NCI-H1436 treated with DMSO at 0.1 percent for 48 hours (cell line): ENCODE measurements at regions not wholly inside any gene's neighbourhood (a gene's known extent, or its start where the extent isn't known, plus 50 kb on each side); places are given as distances from the start of the nearest gene placed in this dataset.

Experiments used
- DNase-seq: peaks from one replicate; lab custom pipeline; 2025; lab: John Stamatoyannopoulos, UW

DNA sequence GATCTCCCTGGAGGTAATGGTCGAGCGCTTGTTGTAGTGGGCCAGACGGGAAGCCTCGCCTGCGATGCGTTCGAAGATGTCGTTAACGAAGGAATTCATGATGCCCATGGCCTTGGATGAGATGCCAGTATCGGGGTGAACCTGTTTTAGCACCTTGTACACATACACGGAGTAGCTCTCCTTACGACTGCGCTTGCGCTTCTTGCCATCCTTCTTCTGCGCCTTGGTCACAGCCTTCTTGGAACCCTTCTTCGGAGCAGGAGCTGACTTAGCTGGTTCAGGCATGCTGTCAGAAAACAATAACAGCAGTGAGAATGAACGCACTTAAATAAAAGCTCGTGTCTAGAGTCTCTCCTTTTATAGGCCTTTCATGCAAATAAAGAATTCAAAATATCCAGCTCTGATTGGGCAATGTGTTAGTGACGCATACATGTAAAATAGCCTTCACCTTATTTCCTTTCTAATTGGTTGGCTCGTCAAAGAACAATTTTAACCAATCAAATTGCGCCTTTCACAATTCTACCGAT lies 129.2 kb downstream of the HFE start:
- peak; percentile 100 for DNase-seq

DNA sequence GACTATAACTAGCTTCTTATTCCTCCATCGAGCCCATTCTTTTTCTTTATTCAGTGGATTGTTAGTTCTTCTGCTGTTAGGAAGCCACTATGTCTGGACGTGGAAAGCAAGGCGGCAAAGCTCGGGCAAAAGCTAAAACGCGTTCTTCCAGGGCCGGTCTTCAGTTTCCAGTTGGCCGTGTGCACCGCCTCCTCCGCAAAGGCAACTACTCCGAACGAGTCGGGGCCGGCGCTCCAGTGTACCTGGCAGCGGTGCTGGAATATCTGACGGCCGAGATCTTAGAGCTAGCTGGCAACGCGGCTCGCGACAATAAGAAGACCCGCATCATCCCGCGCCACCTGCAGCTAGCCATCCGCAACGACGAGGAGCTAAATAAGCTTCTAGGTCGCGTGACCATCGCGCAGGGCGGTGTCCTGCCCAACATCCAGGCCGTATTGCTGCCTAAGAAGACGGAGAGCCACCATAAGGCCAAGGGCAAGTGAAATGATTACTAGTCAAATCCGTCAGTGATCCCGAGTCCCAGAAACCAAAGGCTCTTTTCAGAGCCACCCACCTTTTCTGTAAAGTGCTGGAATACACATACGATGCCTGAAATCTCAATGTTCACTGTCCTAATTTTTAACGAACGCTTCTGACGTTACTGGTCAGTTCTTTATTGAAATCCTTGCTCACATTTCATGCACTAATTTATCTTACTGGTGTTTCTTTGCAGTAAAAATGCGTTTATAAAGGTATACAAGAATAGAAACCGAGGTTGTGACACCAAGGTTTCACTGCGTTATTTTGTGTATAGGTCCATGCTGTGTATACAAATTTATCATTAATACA lies 129.9 kb downstream of the HFE start:
- no peak for DNase-seq

DNA sequence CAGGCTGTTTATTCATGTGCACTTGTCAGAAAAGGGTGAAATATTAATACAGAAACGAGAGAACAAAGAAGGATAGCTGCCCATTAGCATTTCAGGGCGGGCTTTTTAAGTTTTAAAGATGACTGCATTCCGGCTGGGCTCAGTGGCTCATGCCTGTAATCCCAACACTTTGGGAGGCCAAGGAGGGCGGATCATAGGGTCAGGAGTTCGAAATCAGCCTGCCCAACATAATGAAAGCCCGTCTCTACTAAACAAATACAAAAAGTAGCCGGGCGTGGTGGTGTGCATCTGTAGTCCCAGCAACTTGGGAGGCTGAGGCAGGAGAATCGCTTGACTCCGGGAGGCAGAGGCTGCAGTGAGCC lies 130.5 kb downstream of the HFE start:
- no peak for DNase-seq

DNA sequence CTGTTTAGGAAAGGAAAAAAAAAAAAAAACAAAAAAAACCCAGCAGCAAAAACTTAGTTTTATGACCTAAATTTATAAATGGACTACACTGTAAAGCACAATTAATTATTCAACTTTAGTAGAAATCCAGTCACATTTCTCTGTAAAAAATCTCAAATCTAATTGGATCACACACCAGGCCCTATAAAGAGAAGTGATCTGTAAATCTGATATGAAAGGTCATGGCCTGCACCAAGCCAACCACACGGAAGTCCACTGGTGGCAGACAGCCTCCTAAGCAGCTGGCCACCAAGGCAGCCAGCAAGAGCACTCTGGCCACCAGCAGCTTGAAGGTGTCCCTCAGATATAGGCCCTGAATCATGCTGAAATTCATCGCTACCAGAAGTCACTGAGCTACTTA lies 131.6 kb downstream of the HFE start:
- no peak for DNase-seq

DNA sequence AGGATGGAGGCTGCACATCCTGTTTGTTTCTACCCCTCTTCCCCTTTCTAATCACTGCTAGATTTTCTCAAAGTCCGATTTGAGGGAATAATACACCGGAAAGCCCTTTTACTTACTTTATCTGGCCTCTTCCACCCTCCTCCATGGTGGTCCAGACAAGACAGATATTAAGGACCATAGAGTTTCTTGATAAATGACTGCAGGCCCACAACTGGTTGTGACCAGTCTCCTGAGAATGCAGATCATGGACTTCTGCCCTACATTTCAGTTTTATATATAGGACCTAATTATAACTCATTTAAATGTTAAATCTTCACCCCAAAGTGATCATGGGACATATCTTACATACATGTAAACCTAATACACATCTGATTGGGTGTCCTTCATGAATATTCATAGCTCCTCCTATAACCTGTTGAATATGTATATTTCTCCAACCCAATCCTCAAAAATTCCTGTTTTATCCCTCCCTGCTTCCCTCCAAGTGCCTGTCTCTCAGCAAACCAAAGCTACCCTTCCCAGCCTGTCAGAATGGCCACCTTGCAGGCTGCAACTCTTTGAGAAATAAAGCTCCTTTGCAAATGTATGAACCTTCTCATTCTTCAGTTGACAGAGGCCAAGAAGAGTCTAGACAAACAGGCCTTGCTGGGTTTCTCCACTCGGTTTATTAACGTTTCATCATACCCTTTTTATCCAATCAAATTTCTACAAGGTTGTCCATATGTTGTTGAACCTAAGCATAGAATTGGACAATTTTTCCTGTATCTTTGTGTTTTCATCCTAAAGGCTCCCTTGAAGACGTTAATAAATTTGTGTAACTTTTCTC lies 133.1 kb downstream of the HFE start:
- no peak for DNase-seq

DNA sequence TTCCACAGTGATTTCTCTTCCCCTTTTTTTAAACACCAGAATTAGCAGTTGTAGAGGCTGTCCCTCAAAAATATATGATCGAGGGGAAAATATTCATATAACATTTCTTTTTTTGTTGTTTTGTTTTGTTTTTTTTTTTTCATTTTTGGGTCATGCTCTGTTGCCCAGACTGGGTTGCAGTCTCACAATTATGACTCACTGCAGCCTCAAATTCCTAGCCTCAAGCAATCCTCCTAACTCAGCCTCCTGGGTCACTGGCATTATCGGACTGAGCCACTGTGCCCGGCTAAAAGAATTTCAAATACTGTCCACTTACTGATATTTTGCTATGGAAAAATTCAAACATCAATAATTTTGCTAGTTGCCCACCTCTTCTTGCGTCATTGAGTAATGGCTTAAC lies 134.0 kb downstream of the HFE start:
- no peak for DNase-seq

DNA sequence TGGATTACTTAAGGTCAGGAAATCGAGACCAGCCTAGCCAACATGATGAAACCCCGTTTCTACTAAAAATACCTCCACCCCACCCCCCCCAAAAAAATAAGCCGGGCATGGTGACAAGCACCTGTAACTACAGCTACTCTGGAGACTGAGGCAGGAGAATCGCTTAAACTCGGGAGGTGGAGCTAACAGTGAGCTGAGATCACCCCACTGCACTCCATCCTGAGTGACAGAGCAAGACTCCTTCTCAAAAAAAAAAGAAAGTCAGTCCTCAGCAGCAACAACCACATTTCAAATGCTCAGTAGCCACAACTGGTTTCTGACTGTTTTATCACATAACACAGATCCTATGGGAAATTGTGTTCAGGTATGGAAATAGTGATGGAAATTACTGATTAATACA lies 135.3 kb downstream of the HFE start:
- no peak for DNase-seq

DNA sequence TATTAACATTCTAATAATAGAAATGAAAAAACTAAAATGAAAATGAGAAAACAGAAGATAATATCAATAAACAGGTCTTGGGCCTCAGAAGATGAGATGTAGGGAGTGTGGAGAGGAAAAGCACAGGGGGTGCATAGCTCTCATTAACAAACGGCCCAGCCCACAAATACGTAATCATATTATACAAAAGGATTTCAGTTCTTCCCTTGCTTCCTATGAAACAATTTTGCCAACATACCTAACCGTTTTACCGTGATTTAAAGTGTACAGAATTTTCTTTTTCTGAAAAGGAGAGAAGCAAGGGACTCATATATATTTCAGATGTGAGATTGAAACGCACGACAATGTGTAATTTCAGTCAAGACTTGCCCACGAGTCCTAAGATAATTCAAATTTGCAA lies 136.0 kb downstream of the HFE start:
- no peak for DNase-seq

DNA sequence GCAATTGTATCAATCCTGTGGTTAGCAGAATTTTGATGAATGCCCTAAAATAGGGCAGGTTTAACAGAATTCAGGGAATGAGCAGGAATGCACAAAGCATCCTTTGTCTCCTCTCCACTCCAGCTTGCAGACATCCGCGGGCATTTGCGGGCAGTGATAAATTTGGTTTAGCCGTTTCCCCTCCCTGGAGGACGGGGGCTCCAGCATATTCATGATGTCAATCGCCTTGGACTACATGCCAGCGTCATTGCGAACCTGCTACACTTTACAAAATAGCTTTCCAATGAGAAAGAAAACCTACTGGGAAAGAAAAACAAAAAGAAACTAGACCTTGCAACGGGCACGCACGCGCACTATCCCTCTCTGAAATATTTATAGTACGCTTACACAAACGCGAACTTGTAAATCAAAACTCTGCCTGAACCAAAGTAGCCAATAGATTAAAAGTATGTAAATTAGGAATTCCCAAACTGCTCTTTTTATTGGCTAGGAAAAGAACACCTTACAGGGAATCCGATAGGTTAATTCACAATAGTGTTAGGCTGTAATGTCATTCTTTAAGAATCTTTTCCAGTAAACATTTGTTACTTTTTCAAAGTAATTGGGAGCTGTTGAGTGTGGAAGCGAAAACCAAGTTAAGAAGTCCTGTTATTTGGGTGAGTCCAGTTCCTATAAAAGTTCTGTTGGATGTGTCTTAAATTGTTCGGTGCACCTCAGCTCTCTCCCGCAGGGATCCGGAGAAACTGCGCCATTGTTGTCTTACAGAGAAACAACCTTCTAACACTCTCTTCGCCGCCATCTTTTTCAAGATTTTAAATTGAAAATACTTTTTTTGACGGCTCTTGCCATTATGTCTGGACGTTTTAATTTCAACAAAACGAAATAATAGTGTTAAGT lies 136.7 kb downstream of the HFE start:
- peak; percentile 84 for DNase-seq

DNA sequence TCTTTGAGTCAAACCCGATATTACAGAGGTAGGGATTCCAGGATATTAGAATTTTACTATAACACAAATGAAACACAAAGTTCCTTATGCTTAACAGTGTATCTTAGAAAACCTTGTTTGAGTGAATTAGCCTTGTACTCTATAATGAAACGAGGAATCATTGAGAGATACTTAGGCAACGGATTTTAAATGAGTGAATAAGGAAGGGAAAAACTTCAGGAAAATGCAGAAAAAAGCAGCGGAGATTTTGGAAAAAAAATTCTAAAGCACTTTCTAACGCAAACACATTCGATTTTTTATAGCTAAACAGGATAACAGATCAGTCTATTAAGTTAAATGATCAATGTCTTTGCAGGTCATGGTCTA lies 137.3 kb downstream of the HFE start:
- DNase-seq = no peak

DNA sequence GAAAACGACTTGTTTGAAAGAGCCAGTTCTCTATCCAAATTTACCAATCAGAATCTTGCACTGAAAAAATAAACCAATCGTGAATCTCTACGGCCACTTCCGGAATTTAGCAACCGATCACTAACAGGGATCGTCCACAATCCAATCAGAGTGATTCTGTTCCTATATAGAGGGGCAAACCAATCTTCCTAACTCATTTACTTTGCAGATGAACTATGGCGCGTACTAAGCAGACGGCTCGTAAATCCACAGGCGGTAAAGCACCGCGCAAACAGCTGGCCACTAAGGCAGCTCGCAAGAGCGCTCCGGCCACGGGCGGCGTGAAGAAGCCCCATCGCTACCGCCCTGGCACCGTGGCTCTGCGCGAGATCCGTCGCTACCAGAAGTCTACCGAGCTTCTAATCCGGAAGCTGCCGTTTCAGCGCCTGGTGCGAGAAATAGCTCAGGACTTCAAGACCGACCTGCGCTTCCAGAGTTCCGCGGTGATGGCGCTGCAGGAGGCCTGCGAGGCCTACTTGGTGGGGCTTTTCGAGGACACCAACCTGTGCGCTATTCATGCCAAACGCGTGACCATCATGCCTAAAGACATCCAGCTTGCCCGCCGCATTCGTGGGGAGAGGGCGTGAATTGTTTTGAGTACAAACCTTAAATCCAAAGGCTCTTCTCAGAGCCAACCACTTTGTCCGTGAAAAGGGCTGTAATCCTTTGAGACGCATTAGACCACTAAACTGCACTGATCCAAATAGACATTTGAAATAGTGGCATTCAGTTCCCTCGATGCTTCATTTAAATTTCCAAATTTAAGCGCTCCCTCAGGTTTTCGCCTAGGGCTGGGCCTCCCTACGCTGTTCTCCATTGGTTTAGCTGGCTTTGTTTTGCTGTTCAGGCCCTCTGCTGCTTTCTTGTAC lies 138.0 kb downstream of the HFE start:
- DNase-seq = peak; percentile 81

DNA sequence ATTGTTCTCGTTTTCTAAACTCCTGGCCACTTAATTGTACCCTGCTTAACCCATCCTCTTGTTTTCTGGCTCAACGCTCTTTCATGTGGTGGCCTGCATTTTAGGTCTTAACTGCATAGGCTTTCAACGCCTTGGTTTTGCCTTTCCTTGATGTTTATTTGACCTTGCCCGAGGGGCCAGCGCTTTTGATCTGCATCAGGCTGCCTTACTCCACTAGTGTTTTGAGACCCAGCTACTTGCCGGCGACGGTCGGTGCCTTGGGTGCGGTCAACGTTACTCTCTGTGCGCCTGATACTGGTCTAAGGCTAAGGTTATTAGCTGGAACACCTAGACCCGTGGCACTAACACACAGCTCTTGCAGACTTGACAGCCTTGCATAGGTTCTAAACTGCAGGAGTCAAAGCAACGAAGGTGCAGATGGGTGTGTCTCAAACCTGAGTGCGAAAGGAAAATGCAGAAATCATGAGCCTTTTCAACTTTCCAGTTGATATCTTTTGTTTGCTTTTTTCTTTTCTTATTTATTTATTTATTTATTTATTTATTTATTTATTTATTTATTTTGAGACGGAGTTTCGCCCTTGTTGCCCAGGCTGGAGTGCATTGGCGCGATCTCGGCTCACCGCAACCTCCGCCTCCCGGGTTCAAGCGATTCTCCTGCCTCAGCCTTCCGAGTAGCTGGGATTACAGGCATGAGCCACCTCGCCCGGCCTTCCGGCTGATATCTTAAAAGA lies 138.8 kb downstream of the HFE start:
- DNase-seq = no peak

DNA sequence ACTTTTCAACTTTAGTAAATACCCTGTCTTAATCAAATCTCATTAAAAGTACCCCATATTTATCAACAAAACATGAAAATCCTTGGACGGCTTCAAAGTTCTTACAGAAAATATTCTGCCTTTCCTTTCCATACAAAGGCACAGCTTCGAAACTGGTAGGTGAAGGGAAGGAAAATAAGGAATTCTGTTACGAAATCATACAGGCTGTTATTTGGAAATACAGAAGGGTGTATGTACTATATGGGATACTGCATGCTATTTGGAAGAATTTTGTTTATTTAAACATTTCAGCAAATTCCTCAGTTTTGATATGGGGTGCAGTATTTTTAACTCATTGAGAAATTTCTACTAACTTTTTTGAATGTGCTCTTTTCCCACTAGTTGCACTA lies 138.4 kb upstream of the BTN3A2 start:
- DNase-seq = no peak

DNA sequence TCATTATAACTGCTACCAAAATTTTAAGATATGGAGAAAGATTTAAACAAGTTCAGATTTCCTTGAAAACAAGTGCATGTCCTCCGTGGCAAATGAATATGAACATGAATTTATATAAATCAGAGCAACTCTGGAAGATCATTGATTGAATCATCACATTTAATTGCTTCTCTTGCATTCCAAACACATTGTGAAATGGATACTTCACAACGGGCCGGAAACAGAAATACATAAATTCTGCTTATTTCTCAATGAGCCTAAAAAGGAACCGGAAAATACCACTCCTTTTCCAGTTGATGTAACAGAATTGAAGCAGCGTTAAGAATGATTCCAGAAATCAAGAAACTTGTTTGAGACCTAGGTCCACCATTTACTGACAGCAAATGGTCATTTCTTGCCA lies 134.6 kb upstream of the BTN3A2 start:
- DNase-seq = no peak

DNA sequence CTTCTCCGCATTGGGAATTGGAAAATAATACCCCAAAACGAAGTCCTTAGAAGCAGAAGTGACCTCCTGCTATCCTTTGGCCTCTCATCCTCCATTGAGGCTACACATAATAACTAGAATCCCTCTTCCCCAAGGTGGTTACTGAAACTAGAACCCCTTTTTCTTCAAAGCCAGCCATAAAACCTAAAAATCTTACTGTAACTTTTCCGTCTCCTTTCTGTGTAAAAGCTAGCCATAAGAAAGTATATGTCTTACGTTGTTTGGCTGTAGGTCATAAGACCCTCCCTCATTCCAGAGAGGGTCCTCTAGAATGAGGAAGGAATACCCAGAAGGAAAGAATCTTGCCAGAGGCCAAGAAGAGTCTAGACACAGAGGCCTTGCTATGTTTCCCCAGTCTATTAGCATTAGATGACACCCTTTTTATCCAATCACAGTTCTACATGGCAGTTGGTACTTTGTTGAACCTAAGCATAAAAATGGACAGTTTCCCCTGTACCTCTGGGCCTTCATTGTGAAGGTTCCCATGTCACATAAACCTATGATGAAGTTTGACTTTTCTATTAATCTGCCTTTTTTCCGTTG lies 133.9 kb upstream of the BTN3A2 start:
- no peak for DNase-seq

DNA sequence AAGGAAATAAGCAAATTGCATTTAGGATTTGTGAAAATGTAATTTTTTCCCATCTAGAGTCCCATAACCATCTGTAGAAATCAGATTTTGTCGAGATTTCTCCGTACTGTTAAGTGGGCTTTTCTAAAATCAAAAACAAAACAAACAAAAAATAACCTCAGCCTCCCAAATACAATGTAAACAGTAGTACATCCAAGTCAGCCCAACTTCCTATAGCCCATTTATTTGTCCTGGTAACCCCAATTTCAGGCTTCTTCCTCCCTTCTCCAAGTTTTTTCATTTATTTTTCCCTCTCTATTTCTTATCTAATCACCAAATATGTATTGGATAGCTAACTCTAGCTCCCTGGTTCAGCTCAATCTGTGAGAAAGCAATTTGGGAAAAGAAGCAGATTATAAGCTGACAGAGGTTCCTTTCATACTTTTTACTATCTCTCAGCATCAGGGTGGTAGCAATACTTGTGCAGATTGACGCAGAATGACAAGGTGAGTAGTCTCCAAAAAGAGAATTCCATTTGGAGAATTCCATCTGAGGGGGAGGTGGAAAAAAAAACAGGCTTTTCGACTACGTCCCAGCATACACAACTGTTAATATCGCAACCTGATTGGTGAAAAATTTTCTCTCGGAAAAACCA lies 132.6 kb upstream of the BTN3A2 start:
- DNase-seq = no peak

DNA sequence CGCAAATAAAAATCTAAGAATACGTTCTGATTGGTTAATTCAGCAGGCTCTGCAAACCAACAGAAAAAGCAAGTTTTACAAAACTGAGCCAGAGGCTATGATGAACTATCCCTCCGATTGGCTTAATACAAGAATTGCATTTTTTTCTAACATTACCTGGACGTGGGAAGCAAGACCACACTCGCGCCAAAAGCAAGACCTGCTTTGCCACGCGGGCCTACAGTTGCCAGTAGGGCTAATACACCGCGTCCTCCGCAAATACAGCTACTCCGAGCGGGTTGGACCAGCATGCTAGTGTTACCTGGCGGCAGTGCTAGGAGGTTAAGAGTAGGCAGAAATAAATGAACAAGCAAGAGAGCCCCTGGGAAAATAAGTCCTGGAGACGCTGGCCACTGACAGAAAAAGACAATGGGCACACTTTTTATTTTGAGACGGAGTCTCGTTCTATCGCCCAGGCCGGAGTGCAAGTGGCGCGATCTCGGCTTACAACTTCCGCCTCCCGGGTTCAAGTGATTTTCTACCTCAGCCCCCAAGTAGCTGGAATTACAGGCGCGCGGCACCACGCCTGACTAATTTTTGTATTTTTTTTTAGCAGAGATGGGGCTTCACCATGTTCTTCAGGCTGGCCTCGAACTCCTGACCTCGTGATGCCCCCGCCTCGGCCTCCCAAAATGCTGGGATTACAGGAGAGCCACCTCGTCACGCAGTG lies 131.9 kb upstream of the BTN3A2 start:
- no peak for DNase-seq

DNA sequence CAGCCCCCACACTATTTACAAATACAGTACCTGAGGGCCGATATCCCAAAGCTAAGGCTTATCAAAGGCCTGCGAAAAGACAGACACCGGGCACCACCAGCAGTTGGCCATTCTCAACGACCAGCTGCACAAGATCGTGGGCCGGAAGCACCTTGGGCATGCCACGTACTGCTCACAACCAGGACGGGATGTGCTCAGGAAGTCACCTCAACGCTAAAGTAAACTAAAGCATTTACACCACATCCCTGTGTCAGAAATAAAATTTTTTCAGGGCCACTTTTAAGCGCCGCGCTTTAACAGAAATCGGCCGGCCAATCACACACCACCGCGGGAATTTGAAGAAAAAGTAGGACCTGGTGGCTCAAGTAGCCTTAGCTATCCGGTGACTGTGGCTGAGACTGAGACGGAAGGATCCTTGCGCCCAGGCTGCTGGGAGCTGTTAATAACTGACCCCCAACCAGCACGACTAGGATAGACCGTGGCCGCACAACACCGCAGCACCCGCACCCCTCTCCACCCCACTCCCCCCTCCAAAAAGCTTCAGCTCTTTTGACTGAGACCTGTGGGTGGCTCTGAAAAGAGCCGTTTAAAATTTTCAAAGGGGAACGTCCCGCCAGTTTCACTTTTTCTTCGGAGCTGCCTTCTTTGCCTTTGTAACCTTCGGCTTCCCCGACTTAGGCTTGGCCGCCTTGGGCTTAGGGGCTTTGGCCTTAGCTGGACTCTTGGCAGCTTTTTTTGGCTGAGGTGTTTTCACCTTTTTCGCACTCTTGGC lies 131.2 kb upstream of the BTN3A2 start:
- no peak for DNase-seq
